ENCODE measurements at regions not wholly inside any gene's neighbourhood (a gene's known extent, or its start where the extent isn't known, plus 50 kb on each side); places are given as distances from the start of the nearest gene placed in this dataset.
"Not testable (repeated sequence)": the region's sequence is repeated elsewhere in the genome, so short reads cannot be mapped to it uniquely, and the experiment has no call there.

GRCh38 chr6:139448051-139448649, 73.7 kb upstream of the CITED2 start:
- Histone ChIP-seq H3K4me1 (ENCODE audit: control insufficient read depth, insufficient read depth, low read length) (no peaks in the 10 kb centered on the region), H3K9me3 (ENCODE audit: control insufficient read depth, low read depth, low read length) (no peaks in the 10 kb centered on the region), H3K36me3 (ENCODE audit: control insufficient read depth, insufficient read depth, low read length) (no peaks in the 10 kb centered on the region), H3K27ac (ENCODE audit: low read length) (no peak overlapping the region), H3K4me3 (ENCODE audit: low read length) (no peak overlapping the region), H3K27me3 (ENCODE audit: control insufficient read depth, insufficient read depth, low read length) (no peaks in the 10 kb centered on the region)
- DNase-seq, result no peak
- no CpG with 5 or more reads among the region's 2 CpGs for WGBS (ENCODE audit: insufficient coverage, low lambda C conversion rate)

- no peaks in the 10 kb centered on the region for H3K9me3 ChIP-seq (ENCODE audit: control insufficient read depth, low read depth, low read length)
- no peaks in the 10 kb centered on the region for H3K4me1 ChIP-seq (ENCODE audit: control insufficient read depth, insufficient read depth, low read length)
- H3K27me3 ChIP-seq (ENCODE audit: control insufficient read depth, insufficient read depth, low read length), result no peaks in the 10 kb centered on the region
- H3K27ac ChIP-seq (ENCODE audit: low read length), result no peak overlapping the region
- no peak for DNase-seq
- WGBS (ENCODE audit: insufficient coverage, low lambda C conversion rate), result 100% methylated on average over 1 of the region's 1 CpG
- H3K36me3 ChIP-seq (ENCODE audit: control insufficient read depth, insufficient read depth, low read length), result no peaks in the 10 kb centered on the region
- no peak overlapping the region for H3K4me3 ChIP-seq (ENCODE audit: low read length)
Measured at GRCh38 chr6:139447656-139447975, 73.2 kb upstream of the CITED2 start.

- DNase-seq, result no peak
- no peaks in the 10 kb centered on the region for H3K36me3 ChIP-seq (ENCODE audit: control insufficient read depth, insufficient read depth, low read length)
- H3K27me3 ChIP-seq (ENCODE audit: control insufficient read depth, insufficient read depth, low read length), result no peaks in the 10 kb centered on the region
- WGBS (ENCODE audit: insufficient coverage, low lambda C conversion rate), result 97% methylated on average over 6 of the region's 6 CpGs
- H3K4me3 ChIP-seq (ENCODE audit: low read length), result no peak overlapping the region
- no peaks in the 10 kb centered on the region for H3K4me1 ChIP-seq (ENCODE audit: control insufficient read depth, insufficient read depth, low read length)
- H3K27ac ChIP-seq (ENCODE audit: low read length), result no peak overlapping the region
- no peaks in the 10 kb centered on the region for H3K9me3 ChIP-seq (ENCODE audit: control insufficient read depth, low read depth, low read length)
Measured at GRCh38 chr6:139446768-139447655, 72.6 kb upstream of the CITED2 start.

- no peak for DNase-seq
- Histone ChIP-seq H3K27ac (ENCODE audit: low read length) (no peak overlapping the region), H3K36me3 (ENCODE audit: control insufficient read depth, insufficient read depth, low read length) (no peaks in the 10 kb centered on the region), H3K4me3 (ENCODE audit: low read length) (no peak overlapping the region), H3K4me1 (ENCODE audit: control insufficient read depth, insufficient read depth, low read length) (no peaks in the 10 kb centered on the region), H3K9me3 (ENCODE audit: control insufficient read depth, low read depth, low read length) (no peaks in the 10 kb centered on the region), H3K27me3 (ENCODE audit: control insufficient read depth, insufficient read depth, low read length) (no peaks in the 10 kb centered on the region)
- 80% methylated on average over 2 of the region's 5 CpGs for WGBS (ENCODE audit: insufficient coverage, low lambda C conversion rate)
Measured at GRCh38 chr6:139446138-139446715, 71.8 kb upstream of the CITED2 start.

- not testable (repeated sequence) for H3K4me3 ChIP-seq (ENCODE audit: low read length); H3K4me1 ChIP-seq (ENCODE audit: control insufficient read depth, insufficient read depth, low read length); DNase-seq; H3K36me3 ChIP-seq (ENCODE audit: control insufficient read depth, insufficient read depth, low read length); H3K27ac ChIP-seq (ENCODE audit: low read length); H3K9me3 ChIP-seq (ENCODE audit: control insufficient read depth, low read depth, low read length); H3K27me3 ChIP-seq (ENCODE audit: control insufficient read depth, insufficient read depth, low read length)
- WGBS (ENCODE audit: insufficient coverage, low lambda C conversion rate), result no CpG with 5 or more reads among the region's 11 CpGs
Measured at GRCh38 chr6:139444273-139444787, 69.9 kb upstream of the CITED2 start.

GRCh38 chr6:139443231-139444112, 69.0 kb upstream of the CITED2 start:
- no peaks in the 10 kb centered on the region for H3K36me3 ChIP-seq (ENCODE audit: control insufficient read depth, insufficient read depth, low read length)
- no peak for DNase-seq
- 78% methylated on average over 3 of the region's 15 CpGs for WGBS (ENCODE audit: insufficient coverage, low lambda C conversion rate)
- no peaks in the 10 kb centered on the region for H3K27me3 ChIP-seq (ENCODE audit: control insufficient read depth, insufficient read depth, low read length)
- no peaks in the 10 kb centered on the region for H3K4me1 ChIP-seq (ENCODE audit: control insufficient read depth, insufficient read depth, low read length)
- no peaks in the 10 kb centered on the region for H3K9me3 ChIP-seq (ENCODE audit: control insufficient read depth, low read depth, low read length)
- no peak overlapping the region for H3K4me3 ChIP-seq (ENCODE audit: low read length)
- H3K27ac ChIP-seq (ENCODE audit: low read length), result no peak overlapping the region

GRCh38 chr6:139442188-139442671, 67.8 kb upstream of the CITED2 start:
- H3K4me3 ChIP-seq (ENCODE audit: low read length), result no peak overlapping the region
- no peaks in the 10 kb centered on the region for H3K36me3 ChIP-seq (ENCODE audit: control insufficient read depth, insufficient read depth, low read length)
- H3K27ac ChIP-seq (ENCODE audit: low read length), result no peak overlapping the region
- no CpG with 5 or more reads among the region's 4 CpGs for WGBS (ENCODE audit: insufficient coverage, low lambda C conversion rate)
- H3K9me3 ChIP-seq (ENCODE audit: control insufficient read depth, low read depth, low read length), result no peaks in the 10 kb centered on the region
- H3K27me3 ChIP-seq (ENCODE audit: control insufficient read depth, insufficient read depth, low read length), result no peaks in the 10 kb centered on the region
- H3K4me1 ChIP-seq (ENCODE audit: control insufficient read depth, insufficient read depth, low read length), result no peaks in the 10 kb centered on the region
- no peak for DNase-seq

GRCh38 chr6:139439349-139439748, 64.9 kb upstream of the CITED2 start:
- H3K27ac ChIP-seq (ENCODE audit: low read length), result no peak overlapping the region
- H3K4me1 ChIP-seq (ENCODE audit: control insufficient read depth, insufficient read depth, low read length), result no peaks in the 10 kb centered on the region
- peak in 1 of 2 donors; percentile 15 for DNase-seq
- H3K36me3 ChIP-seq (ENCODE audit: control insufficient read depth, insufficient read depth, low read length), result no peaks in the 10 kb centered on the region
- H3K4me3 ChIP-seq (ENCODE audit: low read length), result no peak overlapping the region
- no CpG with 5 or more reads among the region's 6 CpGs for WGBS (ENCODE audit: insufficient coverage, low lambda C conversion rate)
- H3K9me3 ChIP-seq (ENCODE audit: control insufficient read depth, low read depth, low read length), result no peaks in the 10 kb centered on the region
- no peaks in the 10 kb centered on the region for H3K27me3 ChIP-seq (ENCODE audit: control insufficient read depth, insufficient read depth, low read length)

GRCh38 chr6:139438775-139439174, 64.3 kb upstream of the CITED2 start:
- Histone ChIP-seq H3K4me3 (ENCODE audit: low read length) (no peak overlapping the region), H3K27ac (ENCODE audit: low read length) (no peak overlapping the region), H3K9me3 (ENCODE audit: control insufficient read depth, low read depth, low read length) (no peaks in the 10 kb centered on the region), H3K36me3 (ENCODE audit: control insufficient read depth, insufficient read depth, low read length) (no peaks in the 10 kb centered on the region), H3K27me3 (ENCODE audit: control insufficient read depth, insufficient read depth, low read length) (no peaks in the 10 kb centered on the region), H3K4me1 (ENCODE audit: control insufficient read depth, insufficient read depth, low read length) (no peaks in the 10 kb centered on the region)
- WGBS (ENCODE audit: insufficient coverage, low lambda C conversion rate), result 91% methylated on average over 4 of the region's 5 CpGs
- no peak for DNase-seq

- H3K27ac ChIP-seq (ENCODE audit: low read length), result no peak overlapping the region
- WGBS (ENCODE audit: insufficient coverage, low lambda C conversion rate), result no CpG with 5 or more reads among the region's 3 CpGs
Measured at GRCh38 chr6:139436957-139437348, 62.5 kb upstream of the CITED2 start.

More at GRCh38 chr6:139436957-139437348, 62.5 kb upstream of the CITED2 start:
- DNase-seq, result no peak
- H3K36me3 ChIP-seq (ENCODE audit: control insufficient read depth, insufficient read depth, low read length), result no peaks in the 10 kb centered on the region
- no peaks in the 10 kb centered on the region for H3K9me3 ChIP-seq (ENCODE audit: control insufficient read depth, low read depth, low read length)
- H3K27me3 ChIP-seq (ENCODE audit: control insufficient read depth, insufficient read depth, low read length), result no peaks in the 10 kb centered on the region
- no peak overlapping the region for H3K4me3 ChIP-seq (ENCODE audit: low read length)
- peaks cover 4% of the 10 kb centered on the region for H3K4me1 ChIP-seq (ENCODE audit: control insufficient read depth, insufficient read depth, low read length)

Data from large intestine (tissue), 3 donors.